ENCODE measurements at regions not wholly inside any gene's neighbourhood (a gene's known extent, or its start where the extent isn't known, plus 50 kb on each side); places are given as distances from the start of the nearest gene placed in this dataset.

DNA sequence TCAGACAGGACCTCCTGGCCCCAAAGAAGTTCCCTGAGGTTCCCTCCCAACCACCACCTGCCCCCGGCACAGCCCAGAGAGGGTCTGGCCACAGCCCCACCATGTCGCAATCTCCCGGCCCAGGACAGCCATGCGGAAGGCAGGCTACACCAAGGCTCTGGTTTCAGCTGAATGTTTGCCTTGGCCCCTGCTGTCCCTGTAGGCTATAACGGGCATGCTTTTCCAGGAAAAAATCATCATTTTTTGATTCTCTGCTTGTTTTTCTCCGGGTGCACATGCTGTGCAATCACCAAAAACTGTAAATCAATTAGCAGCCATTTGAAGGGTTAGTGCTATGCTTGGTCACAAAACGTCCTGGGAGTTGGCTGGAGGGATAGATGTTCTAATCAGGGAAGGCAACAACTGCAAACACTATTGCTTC lies 142.7 kb upstream of the IGF1R start:
- TF ChIP-seq, protein P1, sequence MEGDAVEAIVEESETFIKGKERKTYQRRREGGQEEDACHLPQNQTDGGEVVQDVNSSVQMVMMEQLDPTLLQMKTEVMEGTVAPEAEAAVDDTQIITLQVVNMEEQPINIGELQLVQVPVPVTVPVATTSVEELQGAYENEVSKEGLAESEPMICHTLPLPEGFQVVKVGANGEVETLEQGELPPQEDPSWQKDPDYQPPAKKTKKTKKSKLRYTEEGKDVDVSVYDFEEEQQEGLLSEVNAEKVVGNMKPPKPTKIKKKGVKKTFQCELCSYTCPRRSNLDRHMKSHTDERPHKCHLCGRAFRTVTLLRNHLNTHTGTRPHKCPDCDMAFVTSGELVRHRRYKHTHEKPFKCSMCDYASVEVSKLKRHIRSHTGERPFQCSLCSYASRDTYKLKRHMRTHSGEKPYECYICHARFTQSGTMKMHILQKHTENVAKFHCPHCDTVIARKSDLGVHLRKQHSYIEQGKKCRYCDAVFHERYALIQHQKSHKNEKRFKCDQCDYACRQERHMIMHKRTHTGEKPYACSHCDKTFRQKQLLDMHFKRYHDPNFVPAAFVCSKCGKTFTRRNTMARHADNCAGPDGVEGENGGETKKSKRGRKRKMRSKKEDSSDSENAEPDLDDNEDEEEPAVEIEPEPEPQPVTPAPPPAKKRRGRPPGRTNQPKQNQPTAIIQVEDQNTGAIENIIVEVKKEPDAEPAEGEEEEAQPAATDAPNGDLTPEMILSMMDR (IDR thresholded peaks at IDR 0.05; ENCODE audit: low read depth, low read length, missing control alignments): no peak
- H3K36me3 ChIP-seq (replicated peaks): no peaks in the 10 kb centered on the region
- no peak for DNase-seq
- no peak overlapping the region for H3K4me3 ChIP-seq (ENCODE audit: low read depth, low read length)
- H3K27me3 ChIP-seq (replicated peaks): no peaks in the 10 kb centered on the region
- in situ Hi-C loops (cut with HindIII; ENCODE audit: low pct_ligation_motif_present, low sequenced_read_pairs): no loop called here
- H3K27ac ChIP-seq: no peak overlapping the region

DNA sequence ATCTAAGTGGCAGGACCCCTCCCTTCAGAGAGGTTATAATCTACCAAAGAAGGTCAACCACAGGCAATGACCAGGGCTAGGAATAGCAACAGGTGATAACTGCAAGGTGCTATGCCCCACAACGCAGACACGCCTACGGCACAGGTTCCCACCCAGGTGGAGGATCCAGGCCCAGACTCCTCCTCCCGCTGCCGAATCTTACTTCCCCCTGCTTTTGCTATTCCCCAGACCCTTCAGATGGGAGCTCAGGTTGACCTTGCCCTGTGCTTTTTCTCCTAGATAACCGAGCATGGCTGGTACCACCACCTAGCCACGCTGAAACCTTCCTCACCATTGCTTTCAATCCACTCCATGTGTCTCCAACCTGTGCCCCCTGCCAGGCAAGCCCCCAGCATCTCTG lies 142.2 kb upstream of the IGF1R start:
- TF ChIP-seq, protein P1 (IDR thresholded peaks at IDR 0.05; ENCODE audit: low read depth, low read length, missing control alignments): no peak

DNA sequence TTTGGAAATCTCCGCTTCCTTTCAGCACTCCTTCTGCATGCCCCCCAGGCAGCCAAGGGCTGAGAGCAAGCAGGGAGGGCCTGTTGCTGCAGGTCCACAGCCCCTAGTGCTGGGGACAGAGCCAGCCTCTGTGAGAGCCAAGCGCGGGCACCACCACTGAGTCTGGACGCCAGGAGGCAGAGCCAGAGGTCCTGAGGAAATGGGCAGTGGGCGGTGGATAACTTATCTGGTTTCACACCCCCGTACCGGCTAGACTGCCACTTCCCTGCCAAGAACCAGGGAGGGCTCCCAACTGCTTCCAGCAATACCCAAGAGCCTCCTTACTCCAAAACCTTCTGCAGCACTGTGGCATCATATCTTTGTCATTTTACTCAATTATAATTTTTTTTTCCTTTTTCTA lies 141.6 kb upstream of the IGF1R start:
- TF ChIP-seq, protein P1 (IDR thresholded peaks at IDR 0.05; ENCODE audit: low read depth, low read length, missing control alignments): no peak
- in situ Hi-C loops (cut with HindIII; ENCODE audit: low pct_ligation_motif_present, low sequenced_read_pairs): no loop called here
- no peaks in the 10 kb centered on the region for H3K36me3 ChIP-seq (replicated peaks)
- H3K27ac ChIP-seq: no peak overlapping the region
- H3K27me3 ChIP-seq (replicated peaks): no peaks in the 10 kb centered on the region
- no peak for DNase-seq
- no peak overlapping the region for H3K4me3 ChIP-seq (ENCODE audit: low read depth, low read length)

More for the DNA sequence above, 142.2 kb upstream of the IGF1R start:
- H3K27me3 ChIP-seq (replicated peaks): no peaks in the 10 kb centered on the region
- no peak overlapping the region for H3K4me3 ChIP-seq (ENCODE audit: low read depth, low read length)
- no peak for DNase-seq
- in situ Hi-C loops (cut with HindIII; ENCODE audit: low pct_ligation_motif_present, low sequenced_read_pairs): no loop called here
- H3K36me3 ChIP-seq (replicated peaks): no peaks in the 10 kb centered on the region
- no peak overlapping the region for H3K27ac ChIP-seq

DNA sequence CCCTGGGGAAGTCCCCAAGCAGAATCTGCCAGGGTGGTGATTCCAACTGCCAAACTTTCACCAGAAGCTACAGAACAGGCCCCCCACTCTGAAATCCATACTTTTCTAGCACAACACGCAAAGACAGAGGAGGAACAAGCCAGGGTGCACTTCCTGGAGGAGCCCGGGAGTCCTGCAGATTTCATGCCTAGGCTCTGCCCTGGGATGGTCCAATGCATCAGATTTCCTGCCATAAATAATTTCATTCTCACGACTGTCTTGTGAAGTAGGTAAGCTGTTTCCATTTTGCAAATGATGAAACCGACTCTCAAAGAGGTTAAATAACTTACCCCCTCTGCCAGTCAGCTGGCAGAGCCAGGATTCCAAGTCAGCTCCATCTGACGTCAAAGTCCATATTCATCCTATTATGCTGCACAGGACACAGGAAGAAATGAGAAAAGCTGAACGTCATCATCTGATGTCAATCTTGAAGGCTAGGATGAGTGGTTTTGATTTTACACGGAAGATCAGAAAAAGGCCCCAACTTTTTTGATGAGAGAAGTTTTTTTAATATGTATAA lies 134.8 kb upstream of the IGF1R start:
- H3K36me3 ChIP-seq (replicated peaks): no peaks in the 10 kb centered on the region
- H3K27ac ChIP-seq: no peak overlapping the region
- no peak overlapping the region for H3K4me3 ChIP-seq (ENCODE audit: low read depth, low read length)
- no peaks in the 10 kb centered on the region for H3K27me3 ChIP-seq (replicated peaks)
- TF ChIP-seq, protein P1 (IDR thresholded peaks at IDR 0.05; ENCODE audit: low read depth, low read length, missing control alignments): no peak
- no peak for DNase-seq
- in situ Hi-C loops (cut with HindIII; ENCODE audit: low pct_ligation_motif_present, low sequenced_read_pairs): no loop called here

GRCh38 chr15:98514034-98514622 lies 134.2 kb upstream of the IGF1R start:
- DNase-seq: no peak
- Histone ChIP-seq H3K27ac (no peak overlapping the region), H3K36me3 (replicated peaks) (no peaks in the 10 kb centered on the region), H3K27me3 (replicated peaks) (no peaks in the 10 kb centered on the region), H3K4me3 (ENCODE audit: low read depth, low read length) (no peak overlapping the region)
- in situ Hi-C loops (cut with HindIII; ENCODE audit: low pct_ligation_motif_present, low sequenced_read_pairs): no loop called here
- TF ChIP-seq, protein P1 (IDR thresholded peaks at IDR 0.05; ENCODE audit: low read depth, low read length, missing control alignments): no peak
